Hematopoietic multipotent progenitor cell treated with erythropoietin and hydrocortisone succinate and interleukin-3 and kit ligand, for 6 days (in vitro differentiated cells): ENCODE measurements at regions not wholly inside any gene's neighbourhood (a gene's known extent, or its start where the extent isn't known, plus 50 kb on each side); places are given as distances from the start of the nearest gene placed in this dataset.

ENCODE experiments used
- DNase-seq: peaks from one replicate; pipeline ENCODE4 v3.0.0-alpha.2; 2015

DNA sequence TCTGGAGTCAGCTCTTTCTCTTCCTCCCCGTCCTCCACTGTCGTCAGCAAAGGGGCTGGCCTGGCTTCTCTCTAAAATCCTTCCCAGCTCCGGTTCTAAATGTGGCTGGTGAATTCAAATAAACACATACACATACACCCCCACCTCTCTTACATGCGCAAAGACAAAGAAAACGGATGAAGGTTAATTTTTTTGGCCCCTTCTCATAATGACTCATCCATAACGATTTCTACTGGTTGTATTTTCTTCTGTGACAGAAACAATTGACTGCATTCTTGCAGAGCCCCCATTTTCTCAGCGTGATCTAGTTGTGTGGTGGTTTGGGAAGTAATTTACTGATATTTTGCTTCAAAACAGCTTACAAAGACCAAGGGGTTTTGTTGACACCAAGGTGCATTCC, 130.0 kb upstream of the NTM start:
- DNase-seq = no peak

GRCh38 chr11:131242476-131243000, 127.9 kb upstream of the NTM start:
- DNase-seq = no peak

GRCh38 chr11:131246156-131246555, 124.3 kb upstream of the NTM start:
- DNase-seq = no peak

DNA sequence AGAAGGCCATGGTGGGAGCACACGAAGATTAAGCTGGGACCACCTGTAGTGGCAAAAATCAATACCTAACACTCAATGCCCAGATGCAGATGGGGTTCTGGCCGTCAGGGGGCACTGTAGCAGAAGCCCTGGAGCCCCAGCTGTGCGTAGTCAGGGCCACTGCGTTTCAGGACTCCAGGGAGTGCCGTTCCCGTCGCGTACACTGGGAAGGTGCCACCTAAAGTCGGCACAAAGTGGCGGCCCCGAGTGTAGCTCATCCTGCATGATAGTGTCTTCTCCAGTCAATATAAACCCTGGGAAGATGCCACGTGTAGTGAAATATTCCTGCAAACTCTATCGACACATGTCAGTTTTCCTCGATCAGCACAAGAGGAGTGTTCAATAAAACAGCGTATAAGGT, 123.8 kb upstream of the NTM start:
- DNase-seq = peak; percentile 52

DNA sequence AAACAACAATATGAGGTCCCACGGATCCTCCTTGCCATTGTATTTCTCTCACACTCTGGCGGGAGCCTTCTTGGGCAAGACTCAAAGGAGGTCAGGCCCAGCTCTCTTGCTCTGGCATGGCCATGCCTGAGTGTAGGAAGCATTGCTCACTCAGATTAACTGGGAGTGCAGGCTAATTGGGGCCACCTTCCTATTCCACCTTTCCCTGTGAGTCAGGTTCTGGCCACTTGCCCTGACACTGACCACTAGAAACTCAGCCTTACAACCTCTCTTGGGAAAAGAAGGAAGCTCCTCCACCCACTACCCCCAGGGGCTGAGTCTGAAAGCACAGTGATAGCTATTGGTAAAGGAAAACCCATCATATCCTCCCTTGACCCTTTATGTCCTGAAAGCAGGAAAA, 121.8 kb upstream of the NTM start:
- no peak for DNase-seq

DNA sequence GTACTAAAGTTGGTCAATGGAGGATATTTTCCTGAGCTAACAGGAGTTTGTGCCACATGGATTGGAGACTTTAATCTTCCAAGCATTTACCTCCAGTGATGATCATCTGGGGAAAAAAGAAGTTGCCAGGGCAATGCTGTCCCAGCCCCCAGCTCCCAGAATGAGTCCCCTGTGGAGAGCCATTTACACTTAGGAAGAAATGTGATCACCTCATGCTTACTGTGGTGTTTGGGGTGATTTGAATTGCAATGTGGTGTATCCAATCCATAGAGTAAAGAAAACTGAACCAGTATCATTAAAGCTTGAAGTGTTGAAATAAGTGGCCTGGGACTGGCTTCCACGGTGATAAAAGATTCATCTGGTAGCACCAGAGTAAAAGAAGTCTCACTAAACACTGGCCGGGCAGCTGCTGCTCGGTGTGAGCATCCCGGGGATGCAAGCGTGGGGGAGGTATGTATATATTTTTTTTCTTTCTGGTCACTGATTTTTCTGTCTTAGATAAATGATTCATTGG, 117.2 kb upstream of the NTM start:
- no peak for DNase-seq

- no peak for DNase-seq
Measured at GRCh38 chr11:131253656-131254151, 116.7 kb upstream of the NTM start.

- DNase-seq = no peak
Measured at GRCh38 chr11:131254254-131254653, 116.2 kb upstream of the NTM start.

DNA sequence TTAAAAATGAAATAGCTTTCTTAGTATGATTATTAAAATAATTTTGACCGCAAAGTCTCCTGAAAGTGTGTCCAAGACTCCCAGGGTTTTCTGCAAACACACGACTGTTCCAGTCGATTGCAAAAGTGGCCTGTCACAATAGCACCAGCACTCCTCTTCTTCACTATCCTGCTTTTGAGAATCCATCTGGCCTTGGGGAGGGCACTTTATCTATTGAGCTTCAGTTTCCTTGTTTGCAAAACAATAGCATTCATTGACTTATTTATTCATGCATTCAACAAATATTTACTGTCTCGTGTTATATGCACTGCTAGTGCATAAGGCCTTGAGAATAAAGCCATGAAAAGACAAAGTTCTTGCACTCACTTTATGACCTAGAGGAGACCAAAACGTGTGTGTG, 96.2 kb upstream of the NTM start:
- no peak for DNase-seq

DNA sequence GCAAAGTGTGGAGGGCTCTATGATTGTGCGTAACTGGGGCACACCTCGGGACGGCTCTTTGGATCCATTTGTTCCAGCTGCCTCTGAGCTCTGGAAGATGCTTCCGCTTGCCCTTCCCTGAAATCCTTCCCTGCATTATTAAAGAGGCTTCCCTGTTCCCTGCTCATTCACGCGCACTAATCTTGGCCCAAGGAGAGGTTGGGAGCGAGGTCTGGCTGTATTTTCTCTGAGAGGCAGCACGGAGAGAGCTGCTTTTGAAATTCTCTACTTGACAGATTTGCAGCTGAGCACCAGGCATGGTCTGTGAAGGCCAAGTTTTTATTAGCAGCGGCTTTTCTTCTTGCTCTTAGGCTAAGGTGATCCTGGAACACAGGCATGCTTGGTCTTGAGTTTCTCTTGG, 94.8 kb upstream of the NTM start:
- no peak for DNase-seq

DNA sequence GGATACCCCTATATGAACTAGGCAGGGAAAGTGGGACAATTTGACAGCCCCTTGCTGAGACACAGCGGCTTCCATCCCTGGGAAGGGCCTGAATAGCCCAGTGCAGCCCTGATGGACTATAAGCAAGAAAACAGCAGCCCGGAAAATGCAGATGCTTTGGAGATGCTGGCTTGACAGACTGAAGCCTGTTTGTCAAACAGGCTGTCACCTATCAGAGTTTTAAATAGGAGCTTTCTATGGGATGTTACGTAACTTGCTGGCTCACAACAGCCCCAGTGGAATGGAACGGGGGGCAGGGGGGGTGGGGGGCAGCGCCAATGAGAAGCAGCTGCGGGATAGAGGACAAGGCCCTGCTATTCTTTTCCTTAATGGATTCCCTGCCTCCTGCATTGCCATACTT, 91.9 kb upstream of the NTM start:
- no peak for DNase-seq

- no peak for DNase-seq
Measured at GRCh38 chr11:131279654-131280384, 90.6 kb upstream of the NTM start.

GRCh38 chr11:131281316-131281715, 89.1 kb upstream of the NTM start:
- no peak for DNase-seq

- no peak for DNase-seq
Measured at GRCh38 chr11:131284041-131284440, 86.4 kb upstream of the NTM start.

GRCh38 chr11:131288521-131289091, 81.8 kb upstream of the NTM start:
- DNase-seq = no peak

DNA sequence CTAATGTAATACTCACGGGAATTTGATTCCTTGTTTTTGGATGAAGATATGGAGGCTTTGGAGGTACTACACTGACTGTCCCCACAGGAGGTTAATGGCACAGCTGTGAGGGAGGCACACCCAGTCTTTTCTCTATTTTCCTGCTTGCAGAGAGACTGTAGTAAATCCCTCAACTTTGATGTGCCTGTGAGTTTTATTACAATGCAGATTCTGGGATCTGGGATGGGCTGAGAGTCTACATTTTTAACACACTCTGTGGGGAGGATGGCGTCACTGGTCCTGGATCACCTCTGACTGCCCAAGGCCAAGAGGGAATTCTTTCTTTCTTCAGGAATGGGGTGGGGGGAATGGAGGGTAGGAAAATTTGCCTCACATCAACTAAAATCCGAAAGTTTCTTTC, 80.2 kb upstream of the NTM start:
- no peak for DNase-seq

GRCh38 chr11:131295986-131296385, 74.4 kb upstream of the NTM start:
- no peak for DNase-seq

GRCh38 chr11:131297441-131297840, 73.0 kb upstream of the NTM start:
- DNase-seq = no peak

DNA sequence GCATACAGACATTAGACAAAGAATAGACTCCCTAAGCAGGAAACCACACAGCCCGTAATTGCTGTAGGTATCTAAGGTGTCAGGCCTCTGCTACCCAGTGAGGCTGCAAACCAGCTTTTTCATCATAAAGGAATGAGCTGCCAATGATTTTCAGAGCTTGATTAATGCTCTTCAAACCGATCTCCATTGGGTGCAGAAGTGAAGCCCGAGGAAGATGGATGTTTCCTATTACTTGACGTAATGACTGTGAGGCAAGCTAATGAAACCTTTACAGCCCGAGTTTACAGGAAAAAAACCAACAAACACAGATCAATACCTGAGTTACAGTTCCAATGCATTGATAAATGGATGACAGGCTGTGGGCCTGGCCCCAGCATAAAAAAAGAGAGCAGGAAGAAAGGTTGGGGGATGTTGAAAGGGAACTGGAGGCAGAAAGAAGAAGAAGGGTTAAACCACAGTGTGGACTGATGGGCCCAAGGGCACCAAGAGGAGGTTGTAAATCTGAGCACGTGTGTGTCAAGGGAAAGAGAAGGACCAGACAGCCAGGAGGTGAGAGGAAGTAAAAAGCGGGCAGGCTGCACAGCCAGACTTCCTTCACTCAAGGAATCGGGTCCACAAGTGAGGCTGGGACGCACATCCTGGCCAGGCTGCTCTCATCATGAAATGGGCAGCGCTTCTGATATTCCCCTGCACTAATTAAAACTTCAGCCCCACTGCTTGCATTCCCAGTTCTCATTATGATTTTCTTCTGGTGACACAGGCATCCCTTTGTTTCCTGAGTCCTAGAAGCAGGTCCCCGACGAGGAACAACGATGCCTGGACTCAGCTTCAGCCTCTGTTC, 70.6 kb upstream of the NTM start:
- DNase-seq = no peak

- no peak for DNase-seq
Measured at GRCh38 chr11:131300439-131300717, 70.0 kb upstream of the NTM start.

DNA sequence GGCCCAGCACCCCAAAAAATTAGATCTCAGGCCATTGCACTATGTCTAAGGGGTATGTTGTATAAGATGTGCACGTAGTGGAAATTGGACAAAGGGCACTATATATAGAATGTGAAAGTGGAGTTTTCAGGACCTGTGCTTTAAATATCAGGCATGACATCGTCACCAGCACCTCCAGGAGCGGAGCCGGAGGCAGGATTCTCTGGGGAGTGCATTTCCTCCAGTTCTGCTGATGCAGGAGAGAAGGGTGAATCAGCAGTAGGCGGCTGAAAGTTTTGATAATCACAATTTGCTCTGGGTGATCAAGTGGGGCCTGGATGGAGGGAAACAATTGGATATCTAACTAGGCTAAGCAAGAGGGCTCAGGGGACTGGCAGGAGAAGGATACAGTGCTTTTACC, 69.1 kb upstream of the NTM start:
- DNase-seq = no peak

GRCh38 chr11:131302836-131303235, 67.6 kb upstream of the NTM start:
- no peak for DNase-seq

GRCh38 chr11:131303611-131304119, 66.8 kb upstream of the NTM start:
- DNase-seq = no peak

DNA sequence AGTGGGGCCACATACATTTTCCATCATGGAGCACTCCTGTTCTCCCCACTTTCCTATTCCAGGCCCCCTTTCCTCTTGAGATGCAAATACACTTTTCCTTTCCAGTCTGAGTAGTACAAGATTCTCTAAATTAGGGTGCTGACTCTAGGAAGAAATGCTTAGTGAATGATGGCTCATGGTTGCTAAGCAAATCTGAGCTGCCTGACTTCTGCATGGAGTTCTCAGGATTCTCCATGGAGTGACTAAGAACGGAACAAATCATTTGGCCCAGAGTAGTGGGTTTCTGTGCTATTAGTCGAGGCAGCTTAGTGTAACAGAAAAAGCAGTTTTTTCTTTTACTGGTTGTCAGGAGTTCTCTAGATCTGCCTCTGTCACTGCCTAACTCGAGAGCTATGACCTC, 65.4 kb upstream of the NTM start:
- DNase-seq = no peak
